IMR-90 (cell line): ENCODE measurements at regions not wholly inside any gene's neighbourhood (a gene's known extent, or its start where the extent isn't known, plus 50 kb on each side); places are given as distances from the start of the nearest gene placed in this dataset.

Experiments
- ATAC-seq: fragments of 200-7000 bp; cut with Tn5 transposase; 2 replicates; pipeline ENCODE4 v1.9.1; 2020; ENCODE audit warnings: low read depth, mild to moderate bottlenecking, moderate library complexity
- BruUV-seq: library from RNA; stranded (reverse); fragments of 400-500 nt; replicated peaks from 2 replicates; lab custom pipeline; 2021; lab: Mats Ljungman, UMichigan
- CTCF ChIA-PET: fragments of 300-600 bp; formaldehyde crosslinking; extraction: SDS; loops from one replicate; lab custom pipeline; 2021; ENCODE audit warnings: antibody characterized with exemption; lab: Yijun Ruan, JAX
- POLR2A ChIA-PET: fragments of 300-600 bp; sonication (Branson Sonifier 250); formaldehyde crosslinking; loops from one replicate; lab custom pipeline; 2022; ENCODE audit warnings: antibody characterized with exemption; ENCODE audit not compliant: unreplicated experiment; lab: Charles Lee
- DNase-seq: peaks from one replicate; pipeline ENCODE4 v3.0.0; 2013
- H2AFZ ChIP-seq: replicated peaks from 2 replicates; pipeline ENCODE3; 2013; ENCODE audit warnings: low read length, mild to moderate bottlenecking; ENCODE audit not compliant: poor library complexity
- H2AK5ac ChIP-seq: 2 replicates; pipeline ENCODE4 v1.6.1; 2013; ENCODE audit warnings: low read depth, low read length, inconsistent platforms
- H2AK9ac ChIP-seq: replicated peaks from 2 replicates; pipeline ENCODE3; 2013; ENCODE audit warnings: mild to moderate bottlenecking, low read depth, low read length, moderate library complexity; ENCODE audit not compliant: poor library complexity
- H2BK120ac ChIP-seq: 2 replicates; pipeline ENCODE4 v1.6.1; 2013; ENCODE audit warnings: low read depth, low read length, inconsistent platforms
- H2BK15ac ChIP-seq: 3 replicates; pipeline ENCODE4 v1.6.1; 2013; ENCODE audit warnings: low read depth, low read length, inconsistent platforms
- H2BK20ac ChIP-seq: 2 replicates; pipeline ENCODE4 v1.6.1; 2013; ENCODE audit warnings: low read depth, mild to moderate bottlenecking, inconsistent platforms, low read length, moderate library complexity
- H2BK5ac ChIP-seq: 2 replicates; pipeline ENCODE4 v1.6.1; 2013; ENCODE audit warnings: mild to moderate bottlenecking, low read depth, low read length, inconsistent platforms; ENCODE audit not compliant: poor library complexity, severe bottlenecking
- H3K14ac ChIP-seq: replicated peaks from 2 replicates; pipeline ENCODE4 v1.6.1; 2013; ENCODE audit warnings: low read depth, low read length, inconsistent platforms
- H3K18ac ChIP-seq: 2 replicates; pipeline ENCODE4 v1.6.1; 2013; ENCODE audit warnings: low read depth, low read length, control low read depth
- H3K23ac ChIP-seq: 2 replicates; pipeline ENCODE4 v1.6.1; 2013; ENCODE audit warnings: low read depth, low read length, inconsistent platforms
- H3K27ac ChIP-seq: 2 replicates; pipeline ENCODE4 v1.5.1; 2013; ENCODE audit warnings: mild to moderate bottlenecking, control low read depth, low read length; ENCODE audit not compliant: insufficient read depth
- H3K27me3 ChIP-seq: 2 replicates; pipeline ENCODE4 v1.6.1; 2013; ENCODE audit warnings: low read length; ENCODE audit not compliant: control insufficient read depth, insufficient read depth
- H3K36me3 ChIP-seq: 2 replicates; pipeline ENCODE4 v1.6.1; 2013; ENCODE audit warnings: low read length, mixed read lengths; ENCODE audit not compliant: control insufficient read depth, insufficient read depth
- H3K4ac ChIP-seq: 2 replicates; pipeline ENCODE4 v1.6.1; 2013; ENCODE audit warnings: low read depth, low read length, inconsistent platforms
- H3K4me1 ChIP-seq: 2 replicates; pipeline ENCODE4 v1.6.1; 2013; ENCODE audit warnings: low read length, mixed read lengths; ENCODE audit not compliant: control insufficient read depth, insufficient read depth
- H3K4me2 ChIP-seq: 2 replicates; pipeline ENCODE4 v1.6.1; 2013; ENCODE audit warnings: low read depth, mild to moderate bottlenecking, control low read depth, low read length, moderate library complexity
- H3K4me3 ChIP-seq: 2 replicates; pipeline ENCODE4 v1.5.1; 2013; ENCODE audit warnings: low read depth, mild to moderate bottlenecking, control low read depth, low read length, moderate library complexity; ENCODE audit not compliant: insufficient read depth
- H3K56ac ChIP-seq: 2 replicates; pipeline ENCODE4 v1.6.1; 2013; ENCODE audit warnings: low read length, inconsistent platforms; ENCODE audit not compliant: insufficient read depth; ENCODE audit errors: extremely low read depth
- H3K79me1 ChIP-seq, 2 experiments: 2 replicates each; pipeline ENCODE4 v1.6.1; 2013; ENCODE audit warnings: low read length in 2 of 2, inconsistent platforms in 1 of 2, low read depth in 1 of 2
- H3K9ac ChIP-seq: 2 replicates; pipeline ENCODE4 v1.6.1; 2013; ENCODE audit warnings: low read depth, low read length, control low read depth
- H3K9me1 ChIP-seq: 2 replicates; pipeline ENCODE4 v1.6.1; 2013; ENCODE audit warnings: low read length, inconsistent platforms; ENCODE audit not compliant: insufficient read depth
- H3K9me3 ChIP-seq: 2 replicates; pipeline ENCODE4 v1.6.1; 2013; ENCODE audit warnings: low read length; ENCODE audit not compliant: control insufficient read depth, insufficient read depth
- H4K20me1 ChIP-seq: 2 replicates; pipeline ENCODE4 v1.6.1; 2013; ENCODE audit warnings: low read length, inconsistent platforms; ENCODE audit not compliant: insufficient read depth
- H4K5ac ChIP-seq: 2 replicates; pipeline ENCODE4 v1.6.1; 2013; ENCODE audit warnings: mild to moderate bottlenecking, low read depth, low read length, control low read depth
- H4K8ac ChIP-seq, 2 experiments: 2 replicates each; pipeline ENCODE4 v1.6.1; 2013; ENCODE audit warnings: low read depth in 2 of 2, low read length in 2 of 2, control low read depth in 1 of 2, inconsistent platforms in 1 of 2
- H4K91ac ChIP-seq: 2 replicates; pipeline ENCODE4 v1.6.1; 2013; ENCODE audit warnings: low read depth, low read length, inconsistent platforms; ENCODE audit not compliant: insufficient read depth
- BHLHE40 ChIP-seq: fragments of 150-350 bp; IDR thresholded peaks from 2 replicates; pipeline ENCODE4 v1.6.1; 2016; ENCODE audit warnings: mild to moderate bottlenecking, low read depth, low read length
- CEBPB ChIP-seq: IDR thresholded peaks from 2 replicates; pipeline ENCODE4 v1.6.1; 2012; ENCODE audit warnings: low read depth, low read length, improper control_type of control experiment
- CHD1 ChIP-seq: IDR thresholded peaks from 2 replicates; pipeline ENCODE4 v1.6.1; 2012; ENCODE audit warnings: low read depth, low read length, improper control_type of control experiment
- CTCF ChIP-seq: conservative IDR thresholded peaks from 2 replicates; pipeline ENCODE4 v1.5.1; 2012; ENCODE audit warnings: mild to moderate bottlenecking, low read depth, low read length, improper control_type of control experiment
- FOS ChIP-seq: fragments of 150-350 bp; IDR thresholded peaks from 2 replicates; pipeline ENCODE4 v1.6.1; 2016; ENCODE audit warnings: low read depth, low read length
- MAFK ChIP-seq: IDR thresholded peaks from 2 replicates; pipeline ENCODE4 v1.6.1; 2012; ENCODE audit warnings: low read depth, low read length, improper control_type of control experiment
- MAZ ChIP-seq: IDR thresholded peaks from 2 replicates; pipeline ENCODE4 v1.6.1; 2012; ENCODE audit warnings: low read depth, mild to moderate bottlenecking, low read length, improper control_type of control experiment, moderate library complexity, borderline replicate concordance
- MXI1 ChIP-seq: IDR thresholded peaks from 2 replicates; pipeline ENCODE4 v1.6.1; 2012; ENCODE audit warnings: low read depth, mild to moderate bottlenecking, low read length, moderate library complexity, borderline replicate concordance
- NFE2L2 ChIP-seq: fragments of 150-350 bp; IDR thresholded peaks from 2 replicates; pipeline ENCODE4 v1.6.1; 2016; ENCODE audit warnings: low read depth, mild to moderate bottlenecking, low read length
- RAD21 ChIP-seq: IDR thresholded peaks from 2 replicates; pipeline ENCODE4 v1.6.1; 2012; ENCODE audit warnings: low read length, improper control_type of control experiment
- RCOR1 ChIP-seq: IDR thresholded peaks from 2 replicates; pipeline ENCODE4 v1.6.1; 2012; ENCODE audit warnings: mild to moderate bottlenecking, low read length, improper control_type of control experiment; ENCODE audit not compliant: insufficient replicate concordance
- RFX5 ChIP-seq: IDR thresholded peaks from 2 replicates; pipeline ENCODE4 v1.8.0; 2012; ENCODE audit warnings: low read depth, mild to moderate bottlenecking, low read length, moderate library complexity
- SMC3 ChIP-seq: fragments of 150-350 bp; IDR thresholded peaks from 2 replicates; pipeline ENCODE4 v1.6.1; 2016; ENCODE audit warnings: low read depth, mild to moderate bottlenecking, antibody characterized with exemption, low read length, moderate library complexity
- USF2 ChIP-seq: fragments of 150-350 bp; IDR thresholded peaks from 2 replicates; pipeline ENCODE4 v1.6.1; 2017; ENCODE audit warnings: mild to moderate bottlenecking, antibody characterized with exemption, low read length, low read depth
- WGBS, 2 experiments: methylation state at CpG; one replicate each; pipeline versions ENCODE4 v1.1.5 to v1.1.7; 2013; ENCODE audit warnings: missing lambda C conversion rate in 2 of 2; ENCODE audit not compliant: insufficient read length in 1 of 2; ENCODE audit errors: extremely low coverage in 2 of 2; 5-methylcytosine and 5-hydroxymethylcytosine counted together
- dilution Hi-C: fragments of 300-500 bp; cut with HindIII; formaldehyde crosslinking; loops from one replicate; pipeline ENCODE4 v1.14.3; 2018; ENCODE audit warnings: low sequenced_read_pairs; ENCODE audit not compliant: unreplicated experiment
- in situ Hi-C: fragments of 300-500 bp; cut with MboI; formaldehyde crosslinking; loops from 3 replicates; pipeline ENCODE4 v1.14.3; 2019; ENCODE audit warnings: low sequenced_read_pairs, inconsistent platforms, mixed read lengths
- intact Hi-C: fragments of 100-400 bp; cut with micrococcal nuclease; formaldehyde crosslinking; loops from 2 replicates; pipeline ENCODE4 v1.10.0; 2022
- TF ChIP-seq, protein P1 (sequence below): fragments of 150-350 bp; IDR thresholded peaks from 2 replicates; pipeline ENCODE4 v1.6.1; 2016; ENCODE audit warnings: low read depth, mild to moderate bottlenecking, low read length, moderate library complexity, borderline replicate concordance

DNA sequence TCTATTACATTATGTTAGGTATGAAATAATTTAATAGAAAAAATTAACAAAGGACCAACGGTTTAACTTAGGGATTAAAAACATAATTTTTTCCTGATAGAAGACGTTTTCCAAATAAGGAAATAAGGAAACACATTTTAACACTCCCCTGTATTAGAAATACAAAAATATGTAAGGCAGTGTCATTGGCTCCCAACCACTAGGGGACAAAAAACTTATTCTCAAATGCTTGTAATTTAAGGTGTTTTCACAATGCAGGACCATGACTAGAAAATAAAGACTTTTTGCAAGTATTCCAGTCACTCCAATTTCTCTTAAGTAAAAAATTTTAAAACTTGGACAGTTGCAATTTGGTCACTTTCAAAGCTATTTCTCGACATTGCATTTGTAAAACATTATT, 98.8 kb upstream of the ODAD2 start:
- Histone ChIP-seq H3K14ac (no peak overlapping the region), H3K4me3 (no peak overlapping the region), H2BK20ac (no peak overlapping the region), H4K8ac (no peak overlapping the region), H2AK5ac (no peak overlapping the region), H3K4ac (no peak overlapping the region), H3K27ac (no peak overlapping the region), H3K9me1 (no peaks in the 10 kb centered on the region), H3K23ac (no peak overlapping the region), H3K56ac (no peak overlapping the region), H3K27me3 (no peaks in the 10 kb centered on the region), H4K91ac (no peak overlapping the region), H2BK5ac (no peak overlapping the region), H3K18ac (no peak overlapping the region), H2BK120ac (no peak overlapping the region), H3K79me1 (no peaks in the 10 kb centered on the region), H3K9me3 (no peaks in the 10 kb centered on the region), H3K4me2 (no peak overlapping the region), H2AFZ (no peak overlapping the region), H4K20me1 (no peaks in the 10 kb centered on the region), H3K4me1 (no peaks in the 10 kb centered on the region), H4K5ac (no peak overlapping the region), H3K36me3 (no peaks in the 10 kb centered on the region), H2AK9ac (no peak overlapping the region), H3K9ac (no peak overlapping the region), H2BK15ac (no peak overlapping the region)
- TF ChIP-seq MXI1 (no peak), FOS (no peak), RAD21 (no peak), MAZ (no peak), BHLHE40 (no peak), USF2 (no peak), RFX5 (no peak), NFE2L2 (no peak), SMC3 (no peak), MAFK (no peak), CTCF (no peak), CEBPB (no peak), RCOR1 (no peak), CHD1 (no peak)
- TF ChIP-seq, protein P1, sequence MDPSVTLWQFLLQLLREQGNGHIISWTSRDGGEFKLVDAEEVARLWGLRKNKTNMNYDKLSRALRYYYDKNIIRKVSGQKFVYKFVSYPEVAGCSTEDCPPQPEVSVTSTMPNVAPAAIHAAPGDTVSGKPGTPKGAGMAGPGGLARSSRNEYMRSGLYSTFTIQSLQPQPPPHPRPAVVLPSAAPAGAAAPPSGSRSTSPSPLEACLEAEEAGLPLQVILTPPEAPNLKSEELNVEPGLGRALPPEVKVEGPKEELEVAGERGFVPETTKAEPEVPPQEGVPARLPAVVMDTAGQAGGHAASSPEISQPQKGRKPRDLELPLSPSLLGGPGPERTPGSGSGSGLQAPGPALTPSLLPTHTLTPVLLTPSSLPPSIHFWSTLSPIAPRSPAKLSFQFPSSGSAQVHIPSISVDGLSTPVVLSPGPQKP, result no peak
- in situ Hi-C loops (no loop called here), intact Hi-C loops (no loop called here), dilution Hi-C loops (no loop called here)
- no peak for DNase-seq
- POLR2A ChIA-PET, result no interaction called here
- no TSS peak for BruUV-seq
- no CpG with 5 or more reads among the region's 3 CpGs for WGBS, 2 experiments
- ATAC-seq, result no peak
- CTCF ChIA-PET, result interaction anchor here (1.1 kb wide), 1 partner anchor 447 kb away, joined by 4 read pairs; no protein-coding TSS in a partner anchor
